Cardiac muscle cell (in vitro differentiated cells and primary cell): ENCODE measurements at regions not wholly inside any gene's neighbourhood (a gene's known extent, or its start where the extent isn't known, plus 50 kb on each side); places are given as distances from the start of the nearest gene placed in this dataset.

Experiments
- DNase-seq, 2 donors: peaks; one replicate each; pipeline versions ENCODE4 v3.0.0 to v3.0.0-alpha.2; 2010 to 2017; ENCODE audit warnings: low read depth in 1 of 2, low spot score in 1 of 2
- H3K27ac ChIP-seq: fragments of 200-600 bp; sonication (generic); 2 replicates; pipeline ENCODE4 v1.5.1; 2016
- H3K27me3 ChIP-seq: fragments of 200-600 bp; sonication (generic); 2 replicates; pipeline ENCODE4 v1.6.0; 2016; ENCODE audit warnings: control low read depth
- H3K36me3 ChIP-seq: fragments of 200-600 bp; sonication (generic); 2 replicates; pipeline ENCODE4 v1.5.1; 2016; ENCODE audit warnings: control low read depth
- H3K4me1 ChIP-seq: fragments of 200-600 bp; sonication (generic); 2 replicates; pipeline ENCODE4 v1.8.1; 2017; ENCODE audit warnings: low read depth, mild to moderate bottlenecking, mixed run types
- H3K4me3 ChIP-seq: fragments of 200-600 bp; sonication (generic); 2 replicates; pipeline ENCODE4 v1.5.1; 2016; ENCODE audit warnings: mild to moderate bottlenecking
- H3K9me3 ChIP-seq: fragments of 200-600 bp; sonication (generic); 2 replicates; pipeline ENCODE4 v1.5.1; 2017; ENCODE audit warnings: low read depth, mild to moderate bottlenecking, control low read depth
- CTCF ChIP-seq: IDR thresholded peaks from 2 replicates; pipeline ENCODE4 v1.5.1; 2012; ENCODE audit warnings: low read depth, mild to moderate bottlenecking, low read length

DNA sequence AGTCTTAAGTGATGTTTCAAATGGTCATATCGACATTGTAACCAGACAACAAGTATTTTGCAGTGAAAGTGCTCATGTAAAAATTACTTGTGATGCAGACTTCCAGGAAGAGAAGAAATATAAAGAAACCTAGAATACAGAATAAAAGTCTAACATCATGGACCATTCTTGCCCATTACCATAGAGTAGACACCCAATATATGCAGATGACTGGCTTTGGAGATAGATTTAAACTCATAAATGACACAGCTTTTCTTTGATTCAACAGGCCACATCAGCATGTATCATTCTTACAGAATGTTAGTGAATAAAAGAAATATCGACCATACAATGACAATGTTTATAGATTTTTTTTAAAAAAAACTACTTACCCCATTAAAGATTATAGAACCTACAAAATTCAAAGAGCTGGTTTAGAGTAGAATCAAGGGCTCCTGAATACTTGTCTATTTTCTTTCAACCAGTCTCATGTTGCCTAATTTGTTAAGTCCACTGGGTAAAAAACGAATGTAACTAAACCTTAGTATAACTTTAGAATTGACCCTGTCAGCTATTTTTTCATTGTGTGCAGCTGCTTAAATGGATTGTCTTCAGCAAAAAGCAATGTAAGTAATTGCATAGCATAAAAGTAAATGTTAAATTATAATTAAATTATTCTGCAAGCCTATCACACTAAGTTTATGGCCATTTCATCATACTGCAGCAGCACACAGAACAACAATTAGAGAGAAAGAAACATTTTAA is 268.7 kb upstream of the AGTR1 start:
- no peaks in the 10 kb centered on the region for H3K36me3 ChIP-seq
- no peak for TF ChIP-seq CTCF
- no peak overlapping the region for H3K4me3 ChIP-seq
- H3K9me3 ChIP-seq = no peaks in the 10 kb centered on the region
- no peak overlapping the region for H3K27ac ChIP-seq
- H3K4me1 ChIP-seq = no peaks in the 10 kb centered on the region
- no peak for DNase-seq
- no peaks in the 10 kb centered on the region for H3K27me3 ChIP-seq

DNA sequence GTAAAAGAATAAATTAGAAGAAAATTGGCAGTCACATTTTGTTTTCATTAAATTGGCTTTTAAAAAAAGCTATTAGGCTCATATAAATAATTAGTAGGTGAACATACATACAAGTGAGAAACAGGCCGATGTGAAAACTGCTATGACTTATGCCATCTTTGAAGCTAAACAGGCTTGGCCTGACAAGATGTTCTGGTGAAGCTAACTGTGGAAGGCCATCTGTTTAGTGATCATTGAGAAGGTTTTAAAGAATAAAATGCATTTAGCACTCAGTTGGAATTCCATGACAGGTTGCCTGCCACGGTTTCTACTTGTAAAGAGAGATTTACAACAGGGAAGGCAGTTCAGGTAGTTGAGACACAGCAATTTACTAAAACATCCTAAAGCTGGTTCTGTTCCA is 264.0 kb upstream of the AGTR1 start:
- Histone ChIP-seq H3K4me3 (no peak overlapping the region), H3K4me1 (no peaks in the 10 kb centered on the region), H3K27me3 (no peaks in the 10 kb centered on the region), H3K27ac (no peak overlapping the region), H3K36me3 (no peaks in the 10 kb centered on the region), H3K9me3 (no peaks in the 10 kb centered on the region)
- TF ChIP-seq CTCF = no peak
- no peak for DNase-seq

- no peak for TF ChIP-seq CTCF
- no peaks in the 10 kb centered on the region for H3K4me1 ChIP-seq
- no peaks in the 10 kb centered on the region for H3K36me3 ChIP-seq
- no peaks in the 10 kb centered on the region for H3K27me3 ChIP-seq
- no peaks in the 10 kb centered on the region for H3K9me3 ChIP-seq
- H3K27ac ChIP-seq = no peak overlapping the region
- no peak overlapping the region for H3K4me3 ChIP-seq
- no peak for DNase-seq
Observed at GRCh38 chr3:148435534-148435933, 262.2 kb upstream of the AGTR1 start.

DNA sequence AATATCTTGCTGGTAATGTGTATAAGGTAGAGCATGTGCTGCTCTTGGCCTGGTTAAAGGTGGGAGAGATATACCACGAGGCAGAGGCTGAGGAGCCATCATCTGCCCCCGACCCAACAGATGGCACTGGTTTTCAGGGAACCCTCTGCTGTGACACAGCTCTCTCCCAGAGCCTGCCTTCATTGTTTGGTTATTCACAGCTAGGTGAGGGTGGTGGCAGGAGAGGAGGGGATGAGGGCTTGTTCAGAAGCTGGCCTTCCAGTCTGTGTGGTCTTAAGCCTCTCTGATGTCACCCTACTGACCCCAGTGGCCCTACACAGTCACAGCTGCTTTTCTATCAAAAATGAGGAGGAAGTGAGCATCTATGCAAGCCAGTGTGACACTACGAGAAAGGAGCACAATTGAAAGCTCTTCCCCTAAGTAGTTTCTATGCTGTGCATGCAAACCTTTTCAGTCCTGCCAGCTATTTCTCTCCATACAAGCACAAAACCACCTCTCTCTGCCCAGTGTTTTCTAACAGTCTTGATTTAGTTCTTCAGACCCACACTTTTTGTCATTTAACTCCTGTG is 258.4 kb upstream of the AGTR1 start:
- no peak for DNase-seq
- no peaks in the 10 kb centered on the region for H3K36me3 ChIP-seq
- H3K9me3 ChIP-seq = no peaks in the 10 kb centered on the region
- H3K27ac ChIP-seq = no peak overlapping the region
- no peaks in the 10 kb centered on the region for H3K27me3 ChIP-seq
- no peaks in the 10 kb centered on the region for H3K4me1 ChIP-seq
- TF ChIP-seq CTCF = no peak
- no peak overlapping the region for H3K4me3 ChIP-seq

DNA sequence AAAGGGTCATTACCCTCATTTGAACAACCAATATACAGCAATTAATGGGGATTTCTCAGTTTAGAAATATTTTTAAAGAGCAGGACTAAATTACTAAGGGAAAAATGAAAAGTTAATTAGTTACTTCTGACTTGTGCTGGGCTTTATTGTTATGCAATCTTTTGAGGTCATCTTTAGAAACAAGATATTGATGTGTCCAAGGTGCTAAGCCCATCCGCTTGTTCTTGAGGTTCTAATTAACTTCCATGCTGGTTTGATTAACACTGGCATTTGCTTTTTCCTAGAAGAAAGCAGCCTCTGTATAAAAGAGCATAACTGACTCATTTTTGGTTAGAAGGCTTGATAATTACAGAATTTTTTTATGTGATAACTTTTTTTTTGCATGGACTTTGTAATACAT is 256.5 kb upstream of the AGTR1 start:
- no peaks in the 10 kb centered on the region for H3K36me3 ChIP-seq
- no peak overlapping the region for H3K4me3 ChIP-seq
- no peaks in the 10 kb centered on the region for H3K9me3 ChIP-seq
- H3K27ac ChIP-seq = no peak overlapping the region
- H3K4me1 ChIP-seq = no peaks in the 10 kb centered on the region
- no peaks in the 10 kb centered on the region for H3K27me3 ChIP-seq
- TF ChIP-seq CTCF = no peak
- no peak for DNase-seq
